GM21526 (cell line): ENCODE measurements at regions not wholly inside any gene's neighbourhood (a gene's known extent, or its start where the extent isn't known, plus 50 kb on each side); places are given as distances from the start of the nearest gene placed in this dataset.

ENCODE experiments used
- ATAC-seq: cut with Tn5 transposase; IDR thresholded peaks from one replicate; pipeline ENCODE4 v1.9.1; 2021; ENCODE audit warnings: moderate library complexity; ENCODE audit not compliant: unreplicated experiment, low FRiP score

- no peak for ATAC-seq
Observed at GRCh38 chr4:36704289-36704688, 422.9 kb downstream of the DTHD1 start.

- ATAC-seq: no peak
Observed at GRCh38 chr4:36709991-36710390, 428.6 kb downstream of the DTHD1 start.

DNA sequence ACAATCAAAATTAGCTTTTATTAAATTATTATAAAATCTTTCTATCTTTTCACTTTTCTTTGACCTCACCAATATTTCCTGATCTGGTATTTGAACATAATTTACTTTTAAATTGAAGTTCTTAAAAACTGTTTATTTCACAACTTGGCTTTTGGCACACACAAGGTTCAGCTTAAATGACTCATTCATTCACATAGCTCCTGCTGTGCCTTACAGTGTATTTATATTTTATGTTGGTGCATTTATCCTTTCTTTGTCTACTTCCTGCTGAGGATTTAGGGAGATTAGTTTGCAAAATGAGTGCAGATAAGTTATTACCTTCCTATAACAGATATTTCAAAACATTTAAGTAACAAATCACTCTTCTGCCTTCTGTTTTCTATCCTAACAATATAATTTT, 430.6 kb downstream of the DTHD1 start:
- ATAC-seq: no peak

GRCh38 chr4:36716874-36717273, 435.5 kb downstream of the DTHD1 start:
- ATAC-seq: no peak

- ATAC-seq: no peak
Observed at GRCh38 chr4:36719425-36719824, 438.0 kb downstream of the DTHD1 start.

DNA sequence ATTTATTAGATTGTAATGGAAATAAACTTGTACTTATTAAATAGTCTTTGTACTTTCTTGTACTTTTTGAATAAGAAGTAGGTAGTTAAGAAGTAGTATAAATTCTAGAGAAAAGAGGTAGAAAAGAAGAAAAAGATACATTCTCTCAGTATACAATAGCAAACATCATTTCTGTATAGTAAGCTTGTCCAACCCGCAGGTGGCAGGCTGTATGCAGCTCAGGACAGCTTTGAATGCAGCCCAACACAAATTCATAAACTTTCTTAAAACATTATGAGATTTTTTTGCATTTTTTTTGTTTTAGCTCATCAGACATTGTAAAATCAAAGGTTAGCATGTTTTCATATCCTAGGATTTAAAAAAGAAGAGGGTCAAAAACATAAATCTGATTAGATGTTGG, 441.6 kb downstream of the DTHD1 start:
- ATAC-seq: no peak

DNA sequence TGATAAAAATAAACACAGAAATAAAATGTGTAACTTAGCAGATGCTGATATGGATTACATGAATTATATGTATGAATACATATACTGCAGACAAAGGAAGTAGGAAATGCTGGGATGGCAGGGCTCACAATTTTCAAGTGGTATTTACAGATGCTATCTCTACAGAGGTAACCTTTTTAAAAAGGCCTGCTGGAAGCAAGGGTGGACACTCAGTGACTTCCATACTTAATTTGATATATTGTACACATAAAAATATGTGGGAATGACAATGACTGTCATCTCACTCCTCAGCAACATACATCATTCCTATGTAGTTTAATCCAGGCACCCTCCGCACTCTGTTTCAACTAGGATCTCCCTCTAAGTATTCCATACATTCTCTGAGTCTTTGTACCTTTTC, 452.9 kb downstream of the DTHD1 start:
- ATAC-seq: no peak

DNA sequence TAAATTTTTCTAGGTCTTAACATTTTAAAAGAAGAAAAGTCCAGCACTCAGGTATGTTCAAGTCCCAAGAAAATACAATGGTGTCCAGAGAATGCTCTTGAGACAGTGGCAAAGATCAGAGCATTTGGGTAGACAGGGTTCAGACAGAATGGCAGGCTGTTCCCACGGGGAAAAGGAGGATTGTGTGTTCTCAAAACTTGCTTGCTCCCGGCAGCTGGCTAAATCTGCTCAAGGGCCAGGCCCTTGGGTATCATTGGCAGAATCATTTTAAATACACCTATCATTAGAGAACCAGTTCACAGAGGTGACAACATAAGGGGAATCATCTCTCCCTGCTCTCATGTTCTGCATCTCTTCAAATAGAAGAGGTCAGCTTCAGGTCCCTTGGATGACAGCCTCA, 456.3 kb downstream of the DTHD1 start:
- no peak for ATAC-seq

- no peak for ATAC-seq
Observed at GRCh38 chr4:36740796-36741310, 459.4 kb downstream of the DTHD1 start.

DNA sequence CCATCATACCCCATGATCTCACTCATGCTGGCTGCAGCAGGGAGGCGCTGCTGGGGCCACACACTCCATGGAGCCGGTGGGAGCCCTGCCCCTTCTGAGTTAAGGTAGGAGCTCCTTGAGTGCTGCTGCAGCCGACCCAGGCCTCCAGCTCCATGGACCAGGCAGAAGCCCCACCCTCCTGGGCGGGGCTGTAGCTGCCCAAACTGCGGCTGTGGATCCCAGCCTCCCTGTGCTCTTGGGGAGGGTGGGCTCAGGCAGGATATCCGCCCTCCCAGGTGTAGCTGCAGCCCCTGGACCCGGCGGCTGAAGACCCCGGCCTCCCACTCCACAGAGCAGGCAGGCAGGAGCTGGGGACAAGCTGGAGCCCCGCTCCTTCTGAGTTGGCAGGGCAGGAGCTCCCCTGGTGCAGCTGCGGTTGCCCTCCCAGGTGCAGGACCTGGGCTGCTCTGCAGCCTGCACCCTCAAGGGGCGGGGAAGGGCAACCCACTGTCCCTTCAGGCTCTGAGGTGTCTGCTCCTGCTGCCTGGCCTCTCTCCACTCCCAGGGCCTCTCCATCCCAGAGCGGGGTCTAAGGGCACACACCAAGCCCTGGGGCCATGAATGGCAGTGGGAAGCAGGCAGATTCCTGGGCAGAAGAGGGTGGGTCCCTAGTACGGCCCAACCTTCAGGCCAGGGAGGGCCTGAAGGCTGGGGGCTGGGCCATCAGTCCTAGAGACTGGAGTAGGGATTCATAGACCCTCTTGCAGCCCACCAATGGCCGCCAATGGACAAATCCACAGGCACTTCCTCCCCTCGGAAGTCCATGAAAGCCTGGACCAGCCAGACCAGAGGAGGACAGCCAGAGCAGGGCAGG, 466.1 kb downstream of the DTHD1 start:
- no peak for ATAC-seq

DNA sequence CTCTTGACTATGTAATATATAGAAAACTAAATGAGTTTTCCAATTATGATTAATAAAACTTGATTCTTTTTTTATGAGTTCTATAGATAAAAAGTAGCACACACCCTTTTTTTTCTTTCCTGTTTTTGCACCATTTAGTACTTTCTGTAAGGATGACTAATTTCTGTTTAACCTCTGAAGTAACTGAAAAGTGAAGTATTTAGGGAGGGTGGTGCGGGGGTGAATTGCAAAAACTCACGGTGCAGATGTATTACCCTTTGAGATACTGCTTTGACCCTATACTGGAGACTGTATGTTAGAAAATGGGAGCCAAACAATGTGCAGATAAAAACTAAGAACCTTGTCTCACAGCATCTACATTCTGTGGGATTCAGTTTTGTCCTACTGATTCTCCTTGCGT, 471.6 kb downstream of the DTHD1 start:
- ATAC-seq: no peak

DNA sequence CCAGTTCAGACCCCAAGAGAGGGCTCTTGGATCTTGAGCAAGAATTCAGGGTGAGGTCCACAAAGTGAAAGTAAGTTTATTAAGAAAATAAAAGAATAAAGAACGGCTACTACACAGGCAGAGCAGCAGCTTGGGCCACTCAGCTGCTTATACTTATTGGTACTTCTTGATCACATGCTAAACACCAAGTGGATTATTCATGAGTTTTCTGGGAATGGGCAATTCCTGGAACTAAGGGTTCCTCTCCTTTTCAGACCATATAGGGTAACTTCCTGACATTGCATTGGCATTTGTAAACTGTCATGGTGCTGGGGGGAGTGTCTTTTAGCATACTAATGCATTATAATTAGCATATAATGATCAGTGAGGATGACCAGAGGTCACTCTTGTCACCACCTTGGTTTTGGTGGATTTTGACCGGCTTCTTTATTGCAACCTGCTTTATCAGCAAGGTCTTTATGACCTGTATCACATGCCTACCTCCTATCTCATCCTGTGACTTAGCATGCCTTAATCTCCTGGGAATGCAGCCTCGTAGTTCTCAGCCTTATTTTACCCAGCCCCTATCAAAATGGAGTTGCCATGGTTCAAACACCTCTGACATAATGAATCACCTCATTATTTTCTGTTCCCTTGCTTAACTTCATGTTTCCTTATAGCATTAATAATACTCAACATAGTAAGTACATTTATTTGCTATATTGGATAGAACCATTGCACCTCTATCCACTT, 476.3 kb downstream of the DTHD1 start:
- no peak for ATAC-seq

DNA sequence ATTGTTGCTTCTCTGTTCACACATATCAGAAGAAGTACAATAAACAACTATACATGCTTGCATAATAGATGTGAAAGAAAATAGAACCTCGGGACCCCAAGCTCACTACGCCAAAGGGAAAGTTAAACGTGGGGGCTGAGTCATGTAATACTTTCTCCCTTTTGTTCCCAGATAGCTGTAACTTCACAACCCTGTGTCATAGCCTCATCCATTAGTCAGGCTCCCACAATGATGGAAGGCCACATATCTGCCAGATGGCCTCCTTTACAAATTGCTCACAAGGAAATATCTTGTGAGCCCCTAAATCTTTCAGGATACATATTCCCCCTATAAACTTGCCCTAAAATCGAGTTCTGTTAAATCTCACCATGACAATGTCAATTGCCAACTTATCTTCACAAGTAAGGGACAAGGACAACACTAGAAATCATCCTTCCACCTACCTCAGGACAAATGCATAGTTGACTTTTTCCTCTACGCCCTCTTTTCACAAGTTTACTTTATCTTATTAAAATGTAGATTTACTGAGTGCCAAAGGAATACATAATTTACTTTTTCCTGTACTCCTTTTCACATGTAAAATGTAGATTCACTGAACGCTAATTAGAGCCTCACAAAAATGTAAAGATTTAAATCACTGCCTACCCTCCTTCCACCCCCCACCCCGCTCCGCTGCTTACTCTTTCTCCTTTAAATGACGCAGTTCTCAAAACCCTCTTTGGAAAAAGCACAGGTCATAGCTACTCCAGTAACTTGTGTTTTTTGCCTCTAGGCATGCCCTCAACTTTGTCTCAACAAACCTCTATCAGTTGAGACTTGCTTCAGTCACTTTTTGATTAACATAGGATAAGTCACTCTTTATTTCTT, 477.1 kb downstream of the DTHD1 start:
- no peak for ATAC-seq

DNA sequence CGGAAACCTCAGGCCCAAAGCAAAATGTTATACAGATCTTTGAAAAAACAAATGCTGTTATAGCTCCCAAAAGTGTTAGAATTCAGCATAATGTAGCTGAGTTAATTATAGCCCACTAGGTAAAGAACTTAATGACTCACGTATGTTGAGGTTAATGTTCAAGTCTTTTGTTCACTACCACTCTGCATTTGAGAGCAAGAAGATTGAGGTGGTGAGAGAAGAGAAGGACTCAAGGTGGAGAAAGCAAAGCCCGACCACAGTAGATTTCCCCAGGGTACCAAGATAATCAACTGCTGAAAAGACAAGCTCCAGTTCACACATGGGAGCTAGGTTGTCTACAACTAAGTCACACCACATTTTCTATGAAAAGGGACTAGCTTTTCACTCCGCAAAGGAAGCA, 480.2 kb downstream of the DTHD1 start:
- no peak for ATAC-seq

DNA sequence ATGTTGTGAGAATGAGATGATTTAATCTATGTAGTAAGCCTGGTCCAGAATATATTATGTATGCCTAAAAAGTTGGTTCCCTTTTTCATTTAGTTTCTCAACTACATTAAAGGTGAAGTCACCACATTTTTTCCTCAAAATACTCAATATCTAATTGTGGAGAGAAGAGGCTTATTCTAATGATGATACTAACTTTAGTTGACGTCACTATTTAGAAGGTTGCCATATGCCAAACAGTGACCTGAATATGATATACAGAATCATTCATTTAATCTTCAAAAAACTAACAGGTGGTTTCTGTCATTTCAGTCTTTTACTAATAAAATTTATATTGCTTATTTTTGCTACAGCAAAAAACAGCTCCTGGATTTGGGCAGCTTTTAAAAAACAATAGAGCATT, 480.7 kb upstream of the NWD2 start:
- no peak for ATAC-seq

DNA sequence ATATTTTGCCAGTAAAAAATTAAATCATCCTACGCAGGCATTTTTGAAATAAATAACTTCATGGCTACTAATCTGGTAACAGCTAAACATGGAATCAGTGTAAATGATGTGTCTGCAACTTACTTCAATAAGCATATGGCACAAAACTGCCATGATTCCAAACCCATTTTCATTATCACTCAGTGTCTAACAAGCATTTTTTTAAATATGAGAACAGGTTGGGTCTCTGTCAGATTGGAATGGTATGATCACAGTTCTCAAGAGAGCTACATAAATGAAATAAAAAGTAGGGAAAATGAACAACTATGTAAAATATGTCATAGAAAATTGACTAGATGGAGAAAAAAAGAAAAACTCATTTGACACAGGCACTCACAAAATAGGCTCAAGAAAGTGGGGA, 476.9 kb upstream of the NWD2 start:
- ATAC-seq: no peak

GRCh38 chr4:36771411-36772153, 473.0 kb upstream of the NWD2 start:
- no peak for ATAC-seq

GRCh38 chr4:36772154-36772516, 472.4 kb upstream of the NWD2 start:
- ATAC-seq: no peak

DNA sequence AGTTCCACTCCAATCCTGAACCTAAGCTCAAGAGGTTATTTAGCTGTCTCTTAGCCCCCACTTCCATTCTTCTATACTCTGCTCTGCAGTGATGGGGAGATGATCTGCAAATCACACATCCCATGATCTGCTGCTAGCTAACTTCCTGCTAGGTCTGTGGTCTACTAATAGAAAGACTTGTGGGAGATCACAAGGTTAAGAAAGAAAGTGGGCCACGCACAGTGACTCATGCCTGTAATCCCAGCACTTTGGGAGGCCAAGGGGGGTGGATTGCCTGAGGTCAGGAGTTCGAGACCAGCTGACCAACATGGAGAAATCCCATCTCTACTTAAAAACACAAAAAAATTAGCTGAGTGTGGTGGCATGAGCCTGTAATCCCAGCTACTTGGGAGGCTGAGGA, 471.1 kb upstream of the NWD2 start:
- ATAC-seq: no peak

GRCh38 chr4:36775544-36775943, 469.0 kb upstream of the NWD2 start:
- no peak for ATAC-seq
